Caco-2 (cell line): ENCODE measurements at regions not wholly inside any gene's neighbourhood (a gene's known extent, or its start where the extent isn't known, plus 50 kb on each side); places are given as distances from the start of the nearest gene placed in this dataset.

Experiments
- BruUV-seq: library from RNA; stranded (reverse); fragments of 400-500 nt; replicated peaks from 2 replicates; lab custom pipeline; 2021; lab: Mats Ljungman, UMichigan
- CTCF ChIA-PET: fragments of 300-600 bp; sonication (Branson Sonifier 250); formaldehyde crosslinking; loops from one replicate; lab custom pipeline; 2022; ENCODE audit warnings: antibody characterized with exemption; lab: Charles Lee
- POLR2A ChIA-PET: fragments of 300-600 bp; sonication (Branson Sonifier 250); formaldehyde crosslinking; loops from one replicate; lab custom pipeline; 2022; ENCODE audit warnings: antibody characterized with exemption; lab: Charles Lee
- DNase-seq, 2 experiments: peaks; one replicate each; pipeline versions ENCODE4 v3.0.0 to v3.0.0-alpha.2; 2020 to 2022
- H3K27me3 ChIP-seq: replicated peaks from 2 replicates; pipeline ENCODE4 v1.6.0; 2011; ENCODE audit warnings: low read length; ENCODE audit not compliant: control insufficient read depth, insufficient read depth
- H3K36me3 ChIP-seq: 2 replicates; pipeline ENCODE4 v1.5.1; 2011; ENCODE audit warnings: low read length; ENCODE audit not compliant: control insufficient read depth, insufficient read depth
- H3K4me1 ChIP-seq: fragments of 250-450 bp; sonication (Bioruptor Pico); 2 replicates; pipeline ENCODE4 v1.5.1; 2020; ENCODE audit warnings: mild to moderate bottlenecking
- H3K4me3 ChIP-seq: 2 replicates; pipeline ENCODE4 v1.5.1; 2011; ENCODE audit warnings: low read depth, mild to moderate bottlenecking, control low read depth, low read length
- H3K9me3 ChIP-seq: fragments of 250-450 bp; sonication (Bioruptor Pico); 2 replicates; pipeline ENCODE4 v1.5.1; 2020; ENCODE audit warnings: mild to moderate bottlenecking, moderate library complexity
- H3K27ac Mint-ChIP-seq: one replicate; pipeline ENCODE4 v1.8.0; 2022; ENCODE audit warnings: mixed read lengths; ENCODE audit not compliant: unreplicated experiment
- H3K27me3 Mint-ChIP-seq: one replicate; pipeline ENCODE4 v1.8.0; 2022; ENCODE audit warnings: mixed read lengths; ENCODE audit not compliant: insufficient read depth, unreplicated experiment
- H3K36me3 Mint-ChIP-seq: one replicate; pipeline ENCODE4 v1.8.0; 2022; ENCODE audit warnings: mild to moderate bottlenecking, mixed read lengths; ENCODE audit not compliant: insufficient read depth, unreplicated experiment
- H3K4me1 Mint-ChIP-seq: one replicate; pipeline ENCODE4 v1.8.0; 2022; ENCODE audit warnings: low read depth, mixed read lengths; ENCODE audit not compliant: unreplicated experiment
- H3K4me3 Mint-ChIP-seq: one replicate; pipeline ENCODE4 v1.8.0; 2022; ENCODE audit warnings: mild to moderate bottlenecking, moderate library complexity, mixed read lengths; ENCODE audit not compliant: unreplicated experiment
- H3K9me3 Mint-ChIP-seq: one replicate; pipeline ENCODE4 v1.8.0; 2022; ENCODE audit warnings: mixed read lengths; ENCODE audit not compliant: unreplicated experiment
- CTCF ChIP-seq, 2 experiments: fragments of 200-600 bp in 1 of 2; IDR thresholded peaks; 1 replicate in 1 of 2; 2 replicates in 1 of 2; pipeline versions ENCODE4 v1.5.1 to v1.8.0; 2011 to 2022; ENCODE audit warnings: antibody characterized with exemption in 1 of 2, control low read depth in 1 of 2, inconsistent platforms in 1 of 2, low read depth in 1 of 2, low read length in 1 of 2, mild to moderate bottlenecking in 1 of 2, moderate library complexity in 1 of 2; ENCODE audit not compliant: insufficient read depth in 1 of 2, severe bottlenecking in 1 of 2, unreplicated experiment in 1 of 2
- intact Hi-C: fragments of 100-400 bp; cut with micrococcal nuclease; formaldehyde crosslinking; loops from one replicate; pipeline ENCODE4 v1.10.0; 2022; ENCODE audit not compliant: unreplicated experiment

GRCh38 chr6:6843777-6844176, 255.3 kb downstream of the LY86 start:
- Mint-ChIP-seq H3K9me3 (peaks cover 13% of the 10 kb centered on the region), H3K4me3 (no peak overlapping the region), H3K27ac (peak overlapping the region; percentile 88), H3K36me3 (no peaks in the 10 kb centered on the region), H3K4me1 (peaks cover 19% of the 10 kb centered on the region), H3K27me3 (no peaks in the 10 kb centered on the region)
- TF ChIP-seq CTCF (IDR thresholded peaks at IDR 0.05; ENCODE audit: insufficient read depth in 1 of 2, low read depth in 1 of 2, low read length in 1 of 2, severe bottlenecking in 1 of 2, unreplicated experiment in 1 of 2), result no peak
- POLR2A ChIA-PET, result no interaction called here
- Histone ChIP-seq H3K4me3 (no peak overlapping the region), H3K9me3 (peaks cover 5% of the 10 kb centered on the region; the same call in 1 of the 2 replicates), H3K4me1 (peaks cover 15% of the 10 kb centered on the region), H3K27me3 (no peaks in the 10 kb centered on the region), H3K36me3 (no peaks in the 10 kb centered on the region)
- intact Hi-C loops, result loop anchor here (2.0 to 5.0 kb wide), 2 partner anchors 33 to 54 kb away; no protein-coding TSS in a partner anchor
- no TSS peak for BruUV-seq
- CTCF ChIA-PET, result interaction anchor here (1.4 kb wide), 1 partner anchor 85 kb away, joined by 4 read pairs; no protein-coding TSS in a partner anchor
- DNase-seq, result no peak

GRCh38 chr6:6844530-6844929, 256.0 kb downstream of the LY86 start:
- ChIA-PET POLR2A (no interaction called here), CTCF (no interaction called here)
- peaks cover 15% of the 10 kb centered on the region for H3K4me1 ChIP-seq
- Mint-ChIP-seq H3K4me3 (no peak overlapping the region), H3K4me1 (peaks cover 19% of the 10 kb centered on the region), H3K36me3 (no peaks in the 10 kb centered on the region), H3K27ac (no peak overlapping the region), H3K27me3 (no peaks in the 10 kb centered on the region), H3K9me3 (peaks cover 13% of the 10 kb centered on the region)
- no peak for TF ChIP-seq CTCF (IDR thresholded peaks at IDR 0.05; ENCODE audit: insufficient read depth in 1 of 2, low read depth in 1 of 2, low read length in 1 of 2, severe bottlenecking in 1 of 2, unreplicated experiment in 1 of 2)
- DNase-seq, result no peak
- peaks cover 5% of the 10 kb centered on the region; the same call in 1 of the 2 replicates for H3K9me3 ChIP-seq
- no peaks in the 10 kb centered on the region for H3K27me3 ChIP-seq
- intact Hi-C loops, result loop anchor here (5.0 kb wide), 1 partner anchor 53 kb away; no protein-coding TSS in a partner anchor
- H3K4me3 ChIP-seq, result no peak overlapping the region
- no peaks in the 10 kb centered on the region for H3K36me3 ChIP-seq
- no TSS peak for BruUV-seq

- Mint-ChIP-seq H3K27ac (no peak overlapping the region), H3K4me3 (no peak overlapping the region), H3K4me1 (peaks cover 19% of the 10 kb centered on the region), H3K27me3 (no peaks in the 10 kb centered on the region), H3K9me3 (peaks cover 13% of the 10 kb centered on the region), H3K36me3 (no peaks in the 10 kb centered on the region)
- intact Hi-C loops, result no loop called here
- no peaks in the 10 kb centered on the region for H3K36me3 ChIP-seq
- no peak overlapping the region for H3K4me3 ChIP-seq
- no TSS peak for BruUV-seq
- no peak for TF ChIP-seq CTCF (IDR thresholded peaks at IDR 0.05; ENCODE audit: insufficient read depth in 1 of 2, low read depth in 1 of 2, low read length in 1 of 2, severe bottlenecking in 1 of 2, unreplicated experiment in 1 of 2)
- no peak for DNase-seq
- CTCF ChIA-PET, result no interaction called here
- POLR2A ChIA-PET, result no interaction called here
- no peaks in the 10 kb centered on the region for H3K27me3 ChIP-seq
- H3K9me3 ChIP-seq, result peaks cover 5% of the 10 kb centered on the region; the same call in 1 of the 2 replicates
- H3K4me1 ChIP-seq, result peaks cover 15% of the 10 kb centered on the region
Measured at GRCh38 chr6:6845603-6846002, 257.1 kb downstream of the LY86 start.
